ENCODE measurements at regions not wholly inside any gene's neighbourhood (a gene's known extent, or its start where the extent isn't known, plus 50 kb on each side); places are given as distances from the start of the nearest gene placed in this dataset.
A peak's percentile ranks its signal among the peaks of the same experiment; 100 is the strongest.

GRCh38 chr13:59172076-59172475, 991.7 kb downstream of the DIAPH3 start:
- H3K9me3 Mint-ChIP-seq (ENCODE audit: low read depth), result no peaks in the 10 kb centered on the region
- no peak for DNase-seq (ENCODE audit: low spot score)
- H3K27ac Mint-ChIP-seq (ENCODE audit: unreplicated experiment), result no peak overlapping the region
- H3K27me3 Mint-ChIP-seq (ENCODE audit: low read depth), result peaks cover 2% of the 10 kb centered on the region
- H3K4me3 Mint-ChIP-seq (ENCODE audit: unreplicated experiment), result no peak overlapping the region
- no peaks in the 10 kb centered on the region for H3K36me3 Mint-ChIP-seq (ENCODE audit: low read depth)
- no peaks in the 10 kb centered on the region for H3K4me1 Mint-ChIP-seq (ENCODE audit: low read depth)
- no peak for TF ChIP-seq CTCF (IDR thresholded peaks at IDR 0.05)

- no peak for DNase-seq (ENCODE audit: low spot score)
- no peaks in the 10 kb centered on the region for H3K27me3 Mint-ChIP-seq (ENCODE audit: low read depth)
- H3K9me3 Mint-ChIP-seq (ENCODE audit: low read depth), result no peaks in the 10 kb centered on the region
- no peak overlapping the region for H3K27ac Mint-ChIP-seq (ENCODE audit: unreplicated experiment)
- peak; percentile 36 for TF ChIP-seq CTCF (IDR thresholded peaks at IDR 0.05)
- no peaks in the 10 kb centered on the region for H3K36me3 Mint-ChIP-seq (ENCODE audit: low read depth)
- no peak overlapping the region for H3K4me3 Mint-ChIP-seq (ENCODE audit: unreplicated experiment)
- no peaks in the 10 kb centered on the region for H3K4me1 Mint-ChIP-seq (ENCODE audit: low read depth)
Observed at GRCh38 chr13:59176775-59177174, 987.0 kb downstream of the DIAPH3 start.

GRCh38 chr13:59178344-59178743, 985.4 kb downstream of the DIAPH3 start:
- Mint-ChIP-seq H3K27ac (ENCODE audit: unreplicated experiment) (no peak overlapping the region), H3K4me1 (ENCODE audit: low read depth) (no peaks in the 10 kb centered on the region), H3K36me3 (ENCODE audit: low read depth) (no peaks in the 10 kb centered on the region), H3K9me3 (ENCODE audit: low read depth) (no peaks in the 10 kb centered on the region), H3K27me3 (ENCODE audit: low read depth) (no peaks in the 10 kb centered on the region), H3K4me3 (ENCODE audit: unreplicated experiment) (no peak overlapping the region)
- no peak for DNase-seq (ENCODE audit: low spot score)
- peak; percentile 70 for TF ChIP-seq CTCF (IDR thresholded peaks at IDR 0.05)

GRCh38 chr13:59182241-59182640, 981.5 kb downstream of the DIAPH3 start:
- H3K27me3 Mint-ChIP-seq (ENCODE audit: low read depth), result no peaks in the 10 kb centered on the region
- no peak overlapping the region for H3K4me3 Mint-ChIP-seq (ENCODE audit: unreplicated experiment)
- TF ChIP-seq CTCF (IDR thresholded peaks at IDR 0.05), result no peak

GRCh38 chr13:59197397-59197796, 966.3 kb downstream of the DIAPH3 start:
- H3K27ac Mint-ChIP-seq (ENCODE audit: unreplicated experiment), result no peak overlapping the region
- no peak for DNase-seq (ENCODE audit: low spot score)
- H3K4me1 Mint-ChIP-seq (ENCODE audit: low read depth), result no peaks in the 10 kb centered on the region
- H3K9me3 Mint-ChIP-seq (ENCODE audit: low read depth), result no peaks in the 10 kb centered on the region
- no peak for TF ChIP-seq CTCF (IDR thresholded peaks at IDR 0.05)
- no peaks in the 10 kb centered on the region for H3K36me3 Mint-ChIP-seq (ENCODE audit: low read depth)
- H3K27me3 Mint-ChIP-seq (ENCODE audit: low read depth), result no peaks in the 10 kb centered on the region
- H3K4me3 Mint-ChIP-seq (ENCODE audit: unreplicated experiment), result no peak overlapping the region

More at GRCh38 chr13:59182241-59182640, 981.5 kb downstream of the DIAPH3 start:
- H3K9me3 Mint-ChIP-seq (ENCODE audit: low read depth), result no peaks in the 10 kb centered on the region
- DNase-seq (ENCODE audit: low spot score), result no peak
- no peaks in the 10 kb centered on the region for H3K4me1 Mint-ChIP-seq (ENCODE audit: low read depth)
- H3K27ac Mint-ChIP-seq (ENCODE audit: unreplicated experiment), result no peak overlapping the region
- H3K36me3 Mint-ChIP-seq (ENCODE audit: low read depth), result no peaks in the 10 kb centered on the region
